Activated T-cell treated with anti-CD3 and anti-CD28 coated beads, Interleukin-2, amount 50 U/mL, for 48 hours (primary cell): ENCODE measurements at regions not wholly inside any gene's neighbourhood (a gene's known extent, or its start where the extent isn't known, plus 50 kb on each side); places are given as distances from the start of the nearest gene placed in this dataset.

Source experiments
- DNase-seq, 2 experiments: peaks; one replicate each; pipeline ENCODE4 v3.0.0-alpha.2; 2020

DNA sequence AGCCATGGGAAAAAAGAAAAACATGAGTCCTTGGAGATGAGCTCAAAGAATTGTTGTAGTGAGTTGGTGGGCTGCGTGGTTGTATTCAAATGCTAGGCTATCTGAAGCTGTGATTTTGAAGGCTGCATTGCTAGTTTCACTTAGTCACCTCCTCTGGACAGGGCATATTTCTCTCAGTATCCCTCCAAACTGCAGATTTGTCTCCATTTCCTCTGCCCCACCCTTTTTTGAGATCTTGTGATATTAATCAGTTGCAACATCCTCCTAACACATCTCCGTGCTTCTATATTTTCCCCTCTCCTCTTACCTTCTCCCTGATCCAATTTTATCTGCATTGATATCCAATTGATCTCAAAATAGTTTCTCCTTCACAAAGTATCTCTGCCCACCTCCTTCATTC lies 1048.0 kb upstream of the WWC1 start:
- no peak for DNase-seq

DNA sequence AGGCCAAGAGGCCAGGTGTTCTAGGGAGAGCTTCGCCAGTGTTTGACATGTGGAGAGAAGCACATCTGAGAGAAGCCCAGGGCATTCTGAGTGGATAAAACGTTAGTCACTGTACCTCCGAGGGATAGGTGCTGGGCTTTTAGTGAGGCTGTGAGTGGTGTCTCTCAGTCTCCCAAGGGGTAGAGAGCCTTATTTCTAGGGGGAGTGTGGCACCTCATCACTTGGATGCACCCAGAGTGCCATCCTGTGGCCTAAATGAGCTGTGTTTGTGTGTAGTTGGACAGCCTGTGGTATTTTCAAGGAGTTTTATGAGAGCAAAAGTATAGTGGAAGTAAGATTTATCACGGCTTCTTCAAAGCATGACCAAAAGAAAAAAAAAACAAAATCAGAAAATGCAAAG lies 1046.9 kb upstream of the WWC1 start:
- no peak for DNase-seq

DNA sequence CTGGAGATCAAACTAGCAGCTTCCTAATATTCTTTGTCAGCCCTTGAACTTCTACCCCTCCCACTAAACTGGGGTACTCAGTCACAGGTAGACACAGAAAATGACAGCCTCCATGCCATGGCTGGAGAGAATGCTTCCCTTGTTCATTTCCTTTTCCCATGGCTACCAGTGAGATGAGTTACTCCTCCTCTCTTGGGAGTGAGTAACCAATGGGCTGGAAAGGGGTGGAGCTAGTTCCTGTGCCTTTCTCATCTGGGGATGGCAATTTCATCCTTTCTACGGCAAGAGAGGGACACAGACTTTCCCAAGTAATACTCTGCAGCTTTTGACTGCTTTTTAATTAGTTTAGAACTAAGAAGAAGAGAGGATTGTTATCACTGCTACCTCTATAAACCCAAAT lies 1045.6 kb upstream of the WWC1 start:
- DNase-seq = no peak

DNA sequence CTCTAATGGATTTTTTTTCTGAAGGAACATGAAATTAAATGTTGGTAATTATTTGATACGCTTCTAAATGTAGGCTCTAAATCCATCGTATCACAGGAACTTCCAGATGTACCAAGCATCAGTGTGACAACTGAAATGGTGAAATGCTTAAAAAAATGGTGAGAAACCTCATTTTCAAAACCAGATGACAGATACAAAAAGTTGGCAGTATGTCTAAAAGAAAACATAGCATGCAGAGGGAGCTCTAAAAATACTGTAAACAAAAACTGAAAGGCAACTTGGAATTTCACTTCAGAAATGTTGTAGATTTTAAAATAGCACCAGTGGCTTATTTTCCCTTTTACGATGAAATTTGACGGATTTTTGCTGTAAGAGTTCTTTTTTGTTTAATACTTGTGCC lies 1043.6 kb upstream of the WWC1 start:
- no peak for DNase-seq

DNA sequence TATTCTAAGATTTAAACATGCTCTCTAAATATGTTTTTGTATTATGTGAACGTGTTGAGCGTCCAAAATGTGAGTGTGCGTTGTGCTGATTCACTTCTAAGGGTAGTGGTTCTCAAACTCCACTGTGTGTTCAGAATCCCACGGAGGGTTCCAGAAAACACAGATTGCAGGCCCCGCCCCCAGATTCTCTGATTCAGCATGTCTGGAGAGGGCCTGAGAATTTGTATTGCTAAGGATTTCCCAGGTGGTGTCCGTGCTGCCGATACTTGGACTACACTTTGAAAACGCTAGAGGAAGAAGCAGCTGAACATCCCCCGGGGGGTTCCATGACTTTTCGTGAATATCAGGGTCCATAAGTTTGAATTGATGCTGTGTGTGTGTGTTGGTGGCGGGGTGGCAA lies 1043.2 kb upstream of the WWC1 start:
- DNase-seq = no peak

DNA sequence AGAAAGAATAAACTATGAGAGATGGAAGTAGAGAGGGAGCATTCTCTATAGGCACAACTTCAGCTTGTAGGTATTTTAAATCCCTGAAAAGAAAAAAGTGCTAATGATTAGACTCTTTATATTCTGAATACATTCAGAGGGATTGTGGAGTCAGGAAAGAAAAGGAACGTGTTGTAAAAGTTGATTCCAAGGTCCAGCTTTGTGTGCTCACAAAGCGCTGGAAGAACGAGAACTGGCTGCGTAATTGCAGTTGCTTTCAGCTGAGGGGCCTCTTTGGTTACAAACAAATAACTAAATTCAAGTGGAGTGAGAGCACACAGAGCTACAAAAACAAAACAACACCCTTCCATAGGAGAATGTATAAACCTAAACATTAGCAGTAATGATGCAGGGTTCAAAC lies 1040.4 kb upstream of the WWC1 start:
- no peak for DNase-seq

DNA sequence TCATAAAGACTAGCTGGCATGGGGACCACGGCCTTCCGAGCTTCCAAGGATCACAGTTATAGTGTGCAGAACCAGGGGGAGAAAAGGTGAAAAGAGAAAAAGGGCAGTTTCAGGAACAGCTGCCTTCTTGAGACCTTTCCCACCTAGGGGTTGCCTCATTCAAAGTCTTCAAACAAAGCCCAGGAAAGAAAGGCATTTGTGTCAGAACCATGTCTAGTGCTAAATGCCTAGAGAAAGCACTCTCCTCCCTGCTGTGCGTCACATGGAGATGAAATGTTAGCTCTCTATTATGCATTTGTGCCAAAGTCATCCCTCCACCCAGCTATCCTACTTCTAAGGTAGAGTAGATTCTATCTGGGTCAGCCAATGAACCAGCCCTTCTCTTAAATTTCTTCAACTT lies 1037.3 kb upstream of the WWC1 start:
- no peak for DNase-seq

DNA sequence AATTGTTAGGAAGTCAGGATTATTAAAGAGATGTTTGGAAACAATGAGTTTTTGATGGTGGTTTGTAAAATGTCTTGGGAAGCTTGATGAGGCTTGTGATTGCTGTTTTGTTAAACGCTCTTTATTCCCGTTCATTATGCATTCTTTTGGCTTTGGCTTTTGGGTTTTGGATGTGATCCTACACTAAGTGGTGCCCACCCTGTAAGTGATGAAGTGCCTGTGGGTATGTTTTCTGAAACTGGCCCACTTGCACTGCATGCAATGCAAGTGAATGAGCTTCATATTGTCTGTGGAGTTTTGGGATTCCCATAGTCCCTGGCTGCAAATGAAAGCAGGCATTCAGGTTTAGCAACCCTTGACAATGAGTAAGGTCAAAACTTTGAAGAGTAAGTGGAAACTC lies 1035.5 kb upstream of the WWC1 start:
- DNase-seq = no peak

DNA sequence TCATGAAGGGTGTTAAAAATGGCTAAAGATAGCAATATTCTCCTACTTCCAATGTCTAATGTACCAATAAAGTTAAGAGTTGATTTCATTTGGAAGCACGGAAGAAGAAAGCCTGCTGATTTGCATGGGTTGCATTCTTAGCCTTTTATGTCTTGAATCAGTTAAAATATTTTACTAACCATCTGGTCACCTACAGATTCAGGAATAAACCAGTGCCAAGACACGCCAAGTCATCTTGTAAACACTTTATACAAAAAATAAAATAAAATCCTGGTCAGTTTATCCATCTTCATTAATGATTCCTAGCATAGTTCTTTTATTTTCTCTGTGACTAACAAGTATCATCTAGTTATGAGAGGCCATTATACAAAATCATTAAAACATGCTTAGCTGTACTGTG lies 1031.6 kb upstream of the WWC1 start:
- DNase-seq = no peak

DNA sequence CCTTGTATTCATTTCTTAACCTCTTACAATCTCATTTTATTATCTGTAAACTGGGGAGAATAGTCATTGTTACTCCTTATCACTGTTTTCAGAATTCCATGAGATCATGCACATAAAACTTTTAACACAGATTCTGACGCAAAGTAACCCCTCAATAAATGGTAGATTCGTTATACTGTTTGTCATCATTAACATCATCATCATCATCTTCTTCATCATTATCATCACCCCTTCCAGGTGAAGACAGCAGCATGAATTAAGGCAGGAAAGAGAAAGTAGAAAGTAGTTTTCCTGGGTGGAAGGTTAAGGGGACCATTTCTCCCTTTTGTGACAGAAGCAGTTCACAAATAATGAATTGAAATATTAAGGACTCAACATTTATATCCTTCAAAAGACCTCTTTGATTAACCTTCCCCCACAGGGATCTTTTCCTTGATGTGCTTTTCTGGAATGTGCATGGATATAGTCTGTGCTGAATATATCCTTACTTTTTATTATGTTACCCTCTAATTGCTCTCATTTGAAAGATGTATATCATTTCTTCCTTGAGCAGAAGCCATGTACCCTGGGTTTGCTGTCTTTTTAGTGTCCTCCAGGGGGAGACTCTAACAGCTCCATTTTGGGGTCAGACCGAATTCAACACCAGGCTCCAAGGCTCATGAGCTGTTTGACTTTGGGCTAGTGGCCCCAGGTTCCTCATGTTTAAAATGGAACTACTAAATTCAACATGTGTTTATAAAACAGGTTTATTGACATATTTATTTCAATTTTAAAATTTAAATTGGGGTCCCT lies 1029.9 kb upstream of the WWC1 start:
- DNase-seq = no peak

DNA sequence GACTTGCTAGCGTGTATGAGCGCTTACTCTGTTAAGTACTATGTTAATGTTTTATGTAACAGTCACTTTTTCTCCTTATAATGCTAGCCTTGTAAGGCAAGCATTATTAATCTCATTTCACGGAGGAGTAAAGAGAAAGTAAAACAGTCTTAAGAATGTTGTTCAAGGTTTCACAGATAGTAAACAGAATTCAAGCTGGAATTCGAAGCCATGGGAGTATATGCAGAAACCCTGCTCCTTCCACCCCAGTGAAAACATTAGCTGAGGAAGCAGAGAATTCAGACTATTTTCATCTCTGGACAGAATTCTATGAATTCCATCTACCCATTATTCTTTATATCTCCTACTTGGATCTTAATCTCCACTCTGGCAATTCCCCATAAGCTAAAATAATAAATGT lies 1028.3 kb upstream of the WWC1 start:
- DNase-seq = no peak

DNA sequence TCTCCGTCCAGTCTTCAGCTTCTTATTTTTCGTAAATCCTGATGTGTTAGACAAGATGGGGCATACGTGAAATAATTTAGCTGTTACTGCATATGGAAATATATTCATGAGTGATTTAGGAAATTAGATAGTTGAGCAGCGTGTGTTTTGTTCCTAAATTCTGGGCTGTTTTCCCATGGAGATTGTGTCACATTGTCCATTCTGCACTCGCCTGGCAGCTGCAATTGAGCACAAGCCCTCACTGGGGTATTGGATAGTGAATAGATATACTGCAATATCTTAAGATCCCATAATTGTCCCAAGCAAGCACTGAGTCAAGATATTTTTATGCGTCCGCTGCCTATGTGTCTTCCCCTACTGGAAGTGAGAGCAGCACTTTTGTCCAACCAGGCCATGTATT lies 1027.1 kb upstream of the WWC1 start:
- DNase-seq = no peak

DNA sequence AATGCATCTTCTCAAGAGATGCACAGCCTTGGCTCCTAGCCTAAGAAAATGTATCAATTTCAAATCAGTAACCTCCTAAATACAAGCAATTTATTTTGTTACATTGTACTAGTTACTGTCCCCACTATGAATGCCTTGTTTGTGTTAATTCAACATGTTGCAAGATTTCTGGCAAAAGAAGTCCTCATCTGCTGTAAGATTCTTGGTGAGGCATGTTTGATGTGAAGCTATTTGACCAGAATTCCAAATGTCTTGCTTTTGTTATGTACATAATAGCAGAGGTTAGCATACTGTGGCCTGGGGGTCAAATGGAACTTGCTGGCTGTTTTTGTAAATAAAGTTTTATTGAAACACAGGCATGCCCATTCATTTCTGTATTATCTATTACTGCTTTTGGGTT lies 1023.1 kb upstream of the WWC1 start:
- no peak for DNase-seq

DNA sequence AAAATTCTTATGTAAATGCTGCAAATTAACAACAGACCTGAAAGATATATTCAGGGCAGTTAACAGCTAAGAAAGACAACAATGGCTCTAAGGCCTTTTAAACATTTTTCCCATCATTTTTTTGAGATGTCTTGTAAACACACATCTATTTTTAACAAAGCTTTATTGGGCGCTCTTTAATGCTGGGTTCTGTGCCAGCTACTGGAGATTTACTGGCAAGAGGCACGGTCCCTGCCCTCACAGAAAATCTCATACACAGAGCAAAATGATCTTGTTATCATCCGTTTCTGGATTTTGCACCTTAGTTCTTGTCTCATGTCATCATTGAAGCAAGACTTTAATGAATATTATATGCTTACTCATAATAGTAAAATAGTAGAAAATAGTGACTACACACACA lies 1022.3 kb upstream of the WWC1 start:
- no peak for DNase-seq

DNA sequence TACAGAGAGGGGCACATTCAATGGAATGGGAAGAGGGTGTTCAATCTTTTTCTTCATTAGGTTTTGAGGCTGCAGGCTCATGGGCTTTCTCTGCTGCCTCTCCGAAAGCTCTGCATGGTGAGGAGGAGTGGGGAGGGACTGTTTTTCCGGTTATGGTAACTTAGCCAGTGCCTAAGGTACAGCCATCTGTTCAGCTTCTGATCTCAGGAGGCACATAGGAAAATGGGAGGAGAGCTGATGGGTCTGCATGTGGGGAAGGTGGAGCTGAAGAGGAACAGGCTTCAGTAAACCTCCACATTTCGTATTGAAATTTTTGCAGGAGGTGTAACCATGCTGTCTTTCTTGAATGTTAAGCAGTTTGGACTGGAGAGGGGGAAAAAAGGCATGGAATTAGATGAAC lies 1020.4 kb upstream of the WWC1 start:
- DNase-seq = no peak

DNA sequence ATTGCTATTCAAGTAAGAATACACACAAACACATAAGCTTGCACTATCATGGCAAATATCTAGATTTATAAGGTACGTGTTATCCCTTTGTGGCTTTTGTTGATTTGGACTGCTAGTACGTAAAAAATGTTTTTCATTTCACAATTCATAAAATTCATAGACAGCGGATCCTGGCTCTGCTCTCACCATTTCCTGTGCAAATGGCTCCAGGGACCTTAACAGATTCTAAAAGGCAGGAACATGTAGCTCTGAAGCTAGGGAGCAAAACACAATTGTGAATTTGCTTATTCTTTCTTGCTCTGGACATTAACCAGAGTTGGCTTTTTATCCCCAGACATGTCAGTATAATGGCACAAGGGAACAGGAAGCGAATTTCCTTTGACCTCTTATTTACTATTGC lies 1019.9 kb upstream of the WWC1 start:
- no peak for DNase-seq

DNA sequence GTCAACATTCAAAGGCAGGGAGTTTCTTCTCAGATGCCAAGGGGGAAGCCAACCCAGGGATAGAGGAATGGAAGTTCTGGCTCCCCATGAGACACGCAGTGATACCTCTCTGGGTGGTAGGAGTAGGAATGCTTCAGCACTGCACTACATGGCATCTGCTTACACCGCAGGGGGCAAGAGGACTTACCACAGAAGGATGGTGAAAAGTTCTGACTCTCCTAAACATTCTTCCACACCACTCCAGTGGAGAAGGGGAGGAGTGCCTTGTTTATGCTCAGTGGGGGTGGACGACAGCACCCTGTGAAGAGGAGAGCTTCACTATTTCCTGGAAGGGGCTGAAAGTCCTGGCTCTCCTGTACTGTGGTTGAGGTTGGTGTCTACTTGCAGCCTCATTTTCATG lies 1011.3 kb upstream of the WWC1 start:
- DNase-seq = no peak

DNA sequence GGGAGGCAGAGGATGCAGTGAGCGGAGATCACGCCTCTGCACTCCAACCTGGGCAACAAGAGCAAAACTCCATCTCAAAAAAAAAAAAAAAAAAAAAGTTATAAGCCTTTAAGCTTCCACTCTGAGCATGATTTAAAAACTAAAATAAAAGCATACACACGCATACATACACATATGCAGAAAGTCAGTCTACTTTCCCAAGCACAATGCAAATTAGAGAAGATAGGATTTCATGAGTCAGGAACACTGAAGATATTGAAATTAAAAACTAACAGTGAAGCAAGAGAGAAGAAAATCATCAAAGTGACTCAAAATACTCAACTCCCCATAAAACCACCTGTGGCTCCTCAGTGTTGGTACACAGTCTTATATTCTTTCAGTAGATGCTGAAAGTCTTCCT lies 1009.5 kb upstream of the WWC1 start:
- no peak for DNase-seq

DNA sequence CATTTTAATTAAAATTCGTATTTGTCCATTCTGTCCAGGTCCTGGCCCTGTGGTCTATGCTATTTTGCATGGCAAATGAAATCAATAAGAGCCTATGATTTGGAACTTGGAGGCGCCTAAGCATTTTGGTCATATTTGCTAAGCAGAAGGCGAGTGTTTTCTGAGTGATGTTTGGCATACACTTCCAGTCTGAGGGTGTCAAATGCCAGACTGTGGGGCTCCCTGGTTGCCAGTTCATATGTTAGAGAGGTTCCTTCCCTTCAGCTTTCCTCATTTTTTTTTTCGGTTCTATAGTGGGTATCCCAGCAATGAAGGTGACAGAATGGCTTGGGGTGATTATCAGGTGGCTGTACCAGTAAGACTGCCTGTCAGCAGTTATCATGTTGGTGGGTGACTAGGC lies 1007.8 kb upstream of the WWC1 start:
- DNase-seq = no peak

DNA sequence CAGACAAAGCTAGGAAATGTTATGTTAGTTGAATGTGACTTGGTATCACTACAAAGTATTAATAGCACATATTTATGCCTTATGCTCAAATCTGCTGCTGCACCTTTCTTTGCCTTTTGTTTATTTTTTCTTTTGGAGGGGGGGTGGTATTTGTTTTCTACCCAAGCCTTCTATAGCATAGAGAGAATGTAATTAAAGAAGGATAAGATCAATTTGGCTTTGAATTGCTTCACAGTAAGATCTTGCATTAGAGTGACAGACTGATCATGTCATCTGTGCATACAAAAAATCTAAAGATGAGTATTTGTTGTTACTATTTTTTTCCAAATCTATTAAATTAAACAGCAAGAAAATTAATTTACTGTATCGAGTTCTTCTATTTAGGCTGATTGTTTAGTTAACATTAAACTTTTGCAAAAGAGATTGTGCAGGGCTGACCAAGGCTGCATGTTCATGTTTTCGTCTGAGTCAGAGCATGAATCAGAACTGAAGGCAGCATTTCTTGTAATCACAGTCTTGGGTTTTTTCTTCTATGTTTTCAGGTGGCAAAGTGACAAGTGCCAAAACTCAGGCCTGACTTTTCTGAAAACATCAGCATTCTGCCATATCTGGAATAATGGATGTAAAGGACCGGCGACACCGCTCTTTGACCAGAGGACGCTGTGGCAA lies 1007.1 kb upstream of the WWC1 start:
- DNase-seq = no peak

DNA sequence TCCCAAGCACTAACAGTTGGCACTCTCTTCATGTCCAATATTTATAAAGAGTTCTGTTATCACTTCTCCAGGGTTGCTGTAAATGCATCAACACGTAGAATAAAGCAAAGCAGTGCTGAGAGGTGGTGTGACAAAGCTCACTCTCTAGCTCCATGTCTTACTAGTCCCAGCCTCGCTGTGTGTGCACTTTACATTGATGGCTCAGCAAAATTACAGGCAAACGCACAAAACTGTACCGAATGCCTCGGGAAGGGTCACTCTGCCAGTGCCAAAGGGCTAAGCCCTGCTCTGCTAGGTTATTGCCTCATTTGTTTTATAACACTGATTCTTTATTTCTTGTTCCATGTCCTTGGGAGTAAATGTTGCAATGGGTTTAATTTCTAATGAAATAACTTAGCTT lies 1005.9 kb upstream of the WWC1 start:
- DNase-seq = no peak

DNA sequence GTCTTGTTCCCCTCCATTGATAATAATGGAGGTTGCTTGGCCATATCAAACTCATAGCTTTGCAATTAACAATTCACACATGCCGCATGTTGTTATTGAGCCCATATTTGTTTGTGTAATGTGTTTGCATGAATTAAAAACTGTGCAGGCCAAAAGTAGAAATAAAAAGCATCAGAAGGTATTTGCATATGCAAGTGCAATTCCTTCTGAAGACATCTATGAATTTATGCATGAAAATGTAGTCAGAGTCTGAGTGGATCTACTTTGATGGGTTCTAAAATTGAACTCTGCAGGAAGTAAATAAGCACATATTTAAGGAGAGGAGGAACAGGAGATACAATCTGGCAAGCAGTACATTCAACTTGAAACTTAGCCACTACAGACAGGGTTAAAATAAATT lies 1004.6 kb upstream of the WWC1 start:
- DNase-seq = no peak

DNA sequence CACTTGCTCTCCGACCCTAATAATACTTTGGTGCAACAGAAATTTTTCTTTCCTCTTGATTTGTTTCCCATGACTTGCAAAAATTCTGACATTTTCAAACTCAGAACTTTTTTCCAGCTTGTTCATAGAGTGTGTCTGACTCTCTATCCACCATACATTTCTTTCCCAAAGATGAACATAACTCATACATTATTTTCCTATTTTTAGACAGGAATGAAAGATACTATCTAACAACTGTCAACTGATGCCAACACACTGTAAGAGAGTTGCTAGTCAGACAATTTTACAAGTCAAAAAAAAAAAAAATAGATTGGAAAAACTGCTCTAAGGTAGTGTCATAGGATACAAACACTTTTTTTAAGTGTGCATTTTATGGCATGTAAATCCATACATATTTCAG lies 1001.0 kb upstream of the WWC1 start:
- DNase-seq = no peak

DNA sequence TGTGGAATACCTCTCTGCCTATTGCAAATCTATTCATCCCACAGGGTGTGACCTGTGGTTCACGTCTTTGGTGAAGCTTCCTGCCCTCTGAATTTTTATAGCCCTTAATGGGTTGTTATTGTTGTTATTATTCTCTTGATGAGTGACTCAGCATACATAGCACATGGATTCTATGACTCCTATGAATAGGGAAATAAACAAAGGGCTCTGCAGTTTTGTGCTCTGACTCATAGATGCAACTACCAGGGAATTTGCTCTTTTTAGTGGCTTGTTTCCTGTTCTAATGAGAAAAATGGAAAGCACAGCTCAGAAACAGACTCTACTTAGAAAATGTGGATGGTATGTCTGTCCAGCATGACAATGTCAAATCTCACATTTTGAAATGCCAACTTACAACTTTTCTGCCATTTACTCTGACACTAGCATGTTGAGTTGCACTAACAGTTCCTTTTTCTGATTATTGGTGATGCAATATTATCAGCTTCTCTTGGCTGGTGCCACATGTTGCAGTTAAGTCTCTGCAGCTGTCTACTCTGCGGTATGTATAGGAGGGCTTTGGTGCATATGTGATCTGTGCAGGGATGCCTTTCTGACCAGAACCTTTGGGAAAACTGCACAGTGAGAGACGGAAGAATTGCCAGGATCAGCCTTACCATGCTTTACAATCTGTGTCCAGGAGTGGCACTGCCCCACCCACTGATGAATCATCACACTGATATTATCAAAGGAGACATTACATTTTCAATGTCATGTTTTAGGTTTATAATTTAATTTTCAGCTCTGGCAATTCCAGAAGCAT lies 996.4 kb upstream of the WWC1 start:
- DNase-seq = no peak
